Activated CD4-positive, alpha-beta T cell treated with anti-CD3 and anti-CD28 coated beads for 48 hours (primary cell): ENCODE measurements at regions not wholly inside any gene's neighbourhood (a gene's known extent, or its start where the extent isn't known, plus 50 kb on each side); places are given as distances from the start of the nearest gene placed in this dataset.
"Not testable (repeated sequence)": the region's sequence is repeated elsewhere in the genome, so short reads cannot be mapped to it uniquely, and the experiment has no call there.

Experiments
- DNase-seq: peaks from one replicate; pipeline ENCODE4 v3.0.0-alpha.2; 2020

DNA sequence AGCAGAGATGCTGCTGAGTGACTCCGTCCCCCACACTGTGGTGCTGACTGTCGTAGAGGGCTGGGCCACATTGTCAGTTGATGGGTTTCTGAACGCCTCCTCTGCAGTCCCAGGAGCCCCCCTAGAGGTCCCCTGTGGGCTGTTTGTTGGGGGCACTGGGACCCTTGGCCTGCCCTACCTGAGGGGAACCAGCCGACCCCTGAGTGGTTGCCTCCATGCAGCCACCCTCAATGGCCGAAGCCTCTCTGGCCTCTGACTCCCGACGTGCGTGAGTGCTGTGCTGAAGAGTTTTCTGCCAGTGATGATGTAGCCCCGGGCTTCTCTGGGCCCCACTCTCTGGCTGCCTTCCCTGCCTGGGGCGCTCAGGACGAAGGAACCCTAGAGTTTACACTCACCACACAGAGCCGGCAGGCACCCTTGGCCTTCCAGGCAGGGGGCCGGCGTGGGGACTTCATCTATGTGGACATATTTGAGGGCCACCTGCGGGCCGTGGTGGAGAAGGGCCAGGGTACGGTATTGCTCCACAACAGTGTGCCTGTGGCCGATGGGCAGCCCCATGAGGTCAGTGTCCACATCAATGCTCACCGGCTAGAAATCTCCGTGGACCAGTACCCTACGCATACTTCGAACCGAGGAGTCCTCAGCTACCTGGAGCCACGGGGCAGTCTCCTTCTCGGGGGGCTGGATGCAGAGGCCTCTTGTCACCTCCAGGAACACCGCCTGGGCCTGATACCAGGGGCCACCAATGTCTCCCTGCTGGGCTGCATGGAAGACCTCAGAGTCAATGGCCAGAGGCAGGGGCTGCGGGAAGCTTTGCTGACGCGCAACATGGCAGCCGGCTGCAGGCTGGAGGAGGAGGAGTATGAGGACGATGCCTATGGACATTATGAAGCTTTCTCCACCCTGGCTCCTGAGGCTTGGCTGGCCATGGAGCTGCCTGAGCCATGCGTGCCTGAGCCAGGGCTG lies 181.1 kb downstream of the TBC1D2B start:
- not testable (repeated sequence) for DNase-seq

DNA sequence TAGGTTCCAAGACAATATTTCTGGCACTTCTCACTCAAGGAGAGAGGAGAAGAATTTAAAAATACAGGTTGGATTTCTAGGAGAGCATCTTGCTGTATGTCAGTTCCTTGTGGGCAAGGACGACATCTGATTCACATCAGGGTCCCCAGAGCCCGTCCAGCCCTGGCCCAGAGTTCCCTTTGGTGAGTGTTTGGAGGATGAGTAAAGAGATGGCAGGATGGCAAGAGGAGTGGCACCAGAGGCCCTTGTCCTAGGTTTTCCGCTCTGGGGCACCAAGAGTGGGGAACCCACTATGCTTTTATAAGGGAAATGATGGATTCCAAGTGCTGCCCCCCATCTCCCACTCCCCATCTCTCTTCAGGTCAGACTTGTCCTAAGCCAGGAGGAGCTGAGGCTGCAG lies 181.8 kb downstream of the TBC1D2B start:
- DNase-seq, result no peak

GRCh38 chr15:77895145-77895544 lies 182.4 kb downstream of the TBC1D2B start:
- not testable (repeated sequence) for DNase-seq

GRCh38 chr15:77893671-77894640 lies 183.6 kb downstream of the TBC1D2B start:
- not testable (repeated sequence) for DNase-seq

GRCh38 chr15:77893246-77893645 lies 184.3 kb downstream of the TBC1D2B start:
- DNase-seq, result not testable (repeated sequence)

- no peak for DNase-seq
Measured at GRCh38 chr15:77892335-77892734, 185.2 kb downstream of the TBC1D2B start.

GRCh38 chr15:77891862-77892261 lies 185.6 kb downstream of the TBC1D2B start:
- not testable (repeated sequence) for DNase-seq

GRCh38 chr15:77890911-77891801 lies 186.4 kb downstream of the TBC1D2B start:
- not testable (repeated sequence) for DNase-seq

DNA sequence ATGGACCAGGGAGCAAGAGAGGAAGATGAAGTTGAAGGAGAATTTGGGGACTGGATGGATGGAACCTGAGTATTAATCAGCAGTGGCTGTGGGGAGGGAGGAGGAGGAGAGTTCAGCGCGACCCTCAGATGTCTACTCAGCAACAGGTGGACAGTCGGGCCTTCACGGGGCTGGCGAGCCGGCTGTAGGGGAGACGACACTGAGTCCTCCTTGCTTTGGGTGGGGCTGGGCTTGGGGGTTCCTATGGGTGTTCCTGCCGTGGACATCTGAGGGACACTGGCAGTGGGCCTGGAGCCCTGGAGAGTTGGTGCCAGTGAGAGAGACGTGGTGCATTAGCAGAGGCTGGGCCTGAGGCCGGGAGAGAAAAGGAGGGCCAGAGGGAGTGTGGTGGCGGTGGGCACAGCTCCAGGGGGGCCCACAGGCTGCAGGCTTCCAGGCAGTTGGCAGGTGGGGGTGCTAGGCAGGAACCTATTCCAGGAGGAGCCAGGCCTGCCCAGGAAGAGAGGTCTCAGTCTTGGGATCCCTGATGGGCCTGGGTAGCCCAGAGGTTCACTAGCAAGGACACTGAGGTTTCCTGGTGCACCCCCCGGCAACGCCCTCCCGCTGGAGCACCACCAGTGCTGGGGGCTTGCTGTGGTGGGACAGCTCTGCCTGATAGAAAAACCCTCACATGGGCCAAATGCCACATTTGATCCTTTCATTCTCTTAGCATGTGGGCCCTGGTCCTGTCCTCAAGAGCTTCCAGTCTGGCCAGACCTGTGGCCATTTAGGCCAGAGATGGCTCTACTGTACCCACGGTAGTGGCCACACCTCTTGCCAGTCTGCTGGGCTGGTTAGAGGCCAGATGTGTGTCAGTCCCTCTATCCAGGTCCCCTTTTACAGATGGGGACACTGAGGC lies 187.4 kb downstream of the TBC1D2B start:
- not testable (repeated sequence) for DNase-seq

GRCh38 chr15:77889009-77889806 lies 188.3 kb downstream of the TBC1D2B start:
- DNase-seq, result no peak

DNA sequence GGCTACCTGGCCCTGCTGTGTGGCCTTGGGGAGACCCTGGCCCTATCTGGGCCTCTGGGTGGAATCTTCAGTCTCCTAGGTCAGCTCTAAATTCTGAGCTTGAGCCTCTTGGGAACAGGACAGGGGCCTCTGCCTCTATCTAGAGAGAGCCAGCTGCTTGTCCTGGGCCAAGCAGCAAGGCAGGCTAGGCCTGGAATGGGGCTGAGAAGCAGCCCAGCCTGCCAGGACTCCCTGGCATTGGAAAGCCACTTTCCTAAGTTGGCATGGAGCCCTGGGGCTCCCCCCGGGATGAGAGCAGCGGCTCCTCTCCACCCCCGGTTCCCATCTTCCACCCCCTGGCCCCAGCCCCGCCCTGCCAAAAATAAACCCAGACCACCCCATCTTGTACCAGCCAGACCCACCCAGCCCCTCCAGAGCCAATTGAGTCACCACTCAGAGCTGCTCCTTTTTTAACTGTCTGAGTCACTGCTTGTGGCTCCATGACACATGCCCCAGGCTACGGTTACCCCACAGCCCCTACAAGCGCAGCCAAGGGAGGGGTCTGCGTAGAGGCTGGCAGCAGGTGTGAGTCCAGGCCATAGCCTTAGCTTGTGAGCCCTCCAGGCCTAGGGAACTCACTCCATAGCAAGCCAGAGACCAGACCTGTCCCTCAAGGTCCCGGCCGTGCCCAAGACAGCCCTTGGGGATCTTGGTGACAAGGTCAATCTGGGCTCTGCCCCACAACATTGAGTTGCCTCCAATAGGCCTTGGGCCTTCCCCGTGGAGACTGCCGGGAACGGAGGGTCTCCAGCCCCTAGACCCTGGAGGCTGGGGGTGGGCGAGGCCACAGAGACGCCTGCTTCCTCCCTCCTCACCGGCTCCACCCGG lies 189.7 kb downstream of the TBC1D2B start:
- DNase-seq, result not testable (repeated sequence)

GRCh38 chr15:77886805-77887448 lies 190.6 kb downstream of the TBC1D2B start:
- DNase-seq, result no peak

GRCh38 chr15:77885877-77886500 lies 191.5 kb downstream of the TBC1D2B start:
- not testable (repeated sequence) for DNase-seq

DNA sequence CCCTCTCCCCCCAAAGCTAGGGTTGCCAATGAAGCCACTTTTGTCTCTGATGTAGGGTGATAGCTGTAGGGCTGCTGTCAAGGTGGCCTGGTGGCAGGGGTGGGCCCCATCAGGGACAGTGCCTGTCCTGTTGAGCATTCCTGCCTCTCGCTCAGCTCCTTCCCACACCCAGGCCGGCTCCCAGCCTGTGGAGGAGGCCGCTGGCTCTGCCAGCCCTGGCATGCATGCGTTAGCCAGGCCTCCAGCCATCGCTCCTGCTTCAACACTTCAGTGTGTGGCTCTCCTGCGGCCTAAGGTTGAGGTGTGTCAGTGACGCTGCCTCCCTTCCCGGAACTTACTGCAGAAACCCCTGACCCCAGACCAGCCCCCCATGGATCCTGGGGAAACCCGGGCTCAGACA lies 194.5 kb downstream of the TBC1D2B start:
- not testable (repeated sequence) for DNase-seq

DNA sequence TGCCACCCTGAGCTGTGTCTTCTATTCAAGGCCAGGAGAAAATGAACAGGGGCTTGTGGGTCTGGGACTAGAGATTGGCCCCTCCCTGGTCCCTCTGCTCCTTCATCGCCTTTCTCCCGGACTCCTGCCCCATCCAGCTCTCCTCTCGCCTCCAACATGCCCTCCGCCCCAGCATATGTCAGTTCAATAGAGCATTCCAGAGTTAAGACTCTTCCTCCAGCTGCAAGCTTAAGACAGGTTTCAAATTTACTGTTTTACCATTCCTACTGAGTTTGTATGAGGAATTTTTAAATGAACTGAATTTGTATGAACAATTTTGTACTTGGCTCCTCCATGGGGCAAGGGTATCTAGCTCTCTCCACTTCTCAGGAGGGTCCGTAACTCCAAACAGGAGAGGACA lies 195.6 kb downstream of the TBC1D2B start:
- no peak for DNase-seq

GRCh38 chr15:77881535-77881934 lies 196.0 kb downstream of the TBC1D2B start:
- DNase-seq, result not testable (repeated sequence)

DNA sequence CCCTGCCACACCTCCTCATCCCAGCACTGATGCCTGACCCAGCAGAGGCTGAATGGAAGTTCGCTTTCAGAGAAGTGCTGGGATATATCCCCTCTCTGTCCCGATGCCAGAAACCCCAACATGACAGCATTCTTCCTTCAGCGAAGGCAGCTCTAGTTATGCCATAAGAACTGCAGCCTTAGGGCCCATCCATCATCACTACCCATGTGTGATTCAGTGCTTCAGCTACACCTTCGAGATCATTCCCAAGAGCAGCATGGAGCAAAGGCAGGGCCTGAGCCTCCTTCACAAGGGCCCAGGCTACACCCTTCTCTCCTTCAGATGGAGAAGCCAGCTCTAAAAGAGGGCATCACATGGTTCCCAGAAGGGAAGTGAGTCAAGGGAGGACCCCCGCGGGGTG lies 198.0 kb downstream of the TBC1D2B start:
- not testable (repeated sequence) for DNase-seq
